SK-N-SH treated with all-trans-retinoic acid at 6 μM for 48 hours (cell line): ENCODE measurements at regions not wholly inside any gene's neighbourhood (a gene's known extent, or its start where the extent isn't known, plus 50 kb on each side); places are given as distances from the start of the nearest gene placed in this dataset.
"Not testable (repeated sequence)": the region's sequence is repeated elsewhere in the genome, so short reads cannot be mapped to it uniquely, and the experiment has no call there.

Source experiments
- ATAC-seq: fragments of 200-7000 bp; cut with Tn5 transposase; 3 replicates; pipeline ENCODE4 v1.9.1; 2020; ENCODE audit warnings: mild to moderate bottlenecking, moderate library complexity
- ARNTL ChIP-seq: fragments of 450-650 bp; formaldehyde crosslinking; IDR thresholded peaks from 2 replicates; pipeline ENCODE4 v1.5.0; 2020; ENCODE audit warnings: low read depth, mild to moderate bottlenecking, moderate library complexity, borderline replicate concordance
- BACH2 ChIP-seq: fragments of 250-450 bp; sonication (Bioruptor Pico); IDR thresholded peaks from 2 replicates; pipeline ENCODE4 v1.9.0; 2021; ENCODE audit warnings: mild to moderate bottlenecking, borderline replicate concordance
- CSDC2 ChIP-seq: fragments of 250-450 bp; sonication (Bioruptor Pico); IDR thresholded peaks from 2 replicates; pipeline ENCODE4 v1.5.0; 2020; ENCODE audit warnings: mild to moderate bottlenecking, moderate library complexity
- ESRRG ChIP-seq: fragments of 250-450 bp; sonication (Bioruptor Pico); IDR thresholded peaks from 2 replicates; pipeline ENCODE4 v1.6.1; 2021; ENCODE audit warnings: mild to moderate bottlenecking
- GLIS3 ChIP-seq: fragments of 250-450 bp; sonication (Bioruptor Pico); IDR thresholded peaks from 2 replicates; pipeline ENCODE4 v1.5.0; 2020; ENCODE audit warnings: mild to moderate bottlenecking, moderate library complexity
- ISL1 ChIP-seq: fragments of 250-450 bp; sonication (Bioruptor Pico); IDR thresholded peaks from 2 replicates; pipeline ENCODE4 v2.1.2; 2022; ENCODE audit warnings: mild to moderate bottlenecking, moderate library complexity
- OSR1 ChIP-seq: fragments of 250-450 bp; sonication (Bioruptor Pico); IDR thresholded peaks from 2 replicates; pipeline ENCODE4 v1.8.0; 2022; ENCODE audit warnings: moderate library complexity, mild to moderate bottlenecking, inconsistent platforms
- PPARA ChIP-seq: fragments of 250-450 bp; sonication (Bioruptor Pico); IDR thresholded peaks from 2 replicates; pipeline ENCODE4 v1.5.0; 2020; ENCODE audit warnings: mild to moderate bottlenecking, borderline replicate concordance
- TCF4 ChIP-seq: fragments of 250-450 bp; sonication (Bioruptor Pico); IDR thresholded peaks from 2 replicates; pipeline ENCODE4 v1.8.0; 2021; ENCODE audit warnings: mild to moderate bottlenecking, moderate library complexity, borderline replicate concordance
- TOX ChIP-seq: fragments of 250-450 bp; sonication (Bioruptor Pico); IDR thresholded peaks from 2 replicates; pipeline ENCODE4 v1.8.0; 2021; ENCODE audit warnings: mild to moderate bottlenecking, moderate library complexity, borderline replicate concordance
- ZC3H10 ChIP-seq: fragments of 250-450 bp; sonication (Bioruptor Pico); IDR thresholded peaks from 2 replicates; pipeline ENCODE4 v1.5.1; 2021; ENCODE audit warnings: mild to moderate bottlenecking, moderate library complexity
- ZFP3 ChIP-seq: fragments of 250-450 bp; sonication (Bioruptor Pico); IDR thresholded peaks from 2 replicates; pipeline ENCODE4 v1.5.0; 2020; ENCODE audit warnings: mild to moderate bottlenecking, moderate library complexity
- ZFP30 ChIP-seq: fragments of 450-650 bp; formaldehyde crosslinking; IDR thresholded peaks from 2 replicates; pipeline ENCODE4 v1.5.0; 2022; ENCODE audit warnings: mild to moderate bottlenecking, moderate library complexity
- ZNF565 ChIP-seq: fragments of 450-650 bp; formaldehyde crosslinking; conservative IDR thresholded peaks from 2 replicates; pipeline ENCODE4 v1.5.0; 2020; ENCODE audit warnings: low read depth, mild to moderate bottlenecking, moderate library complexity
- ZNF70 ChIP-seq: fragments of 450-650 bp; formaldehyde crosslinking; IDR thresholded peaks from 2 replicates; pipeline ENCODE4 v1.5.0; 2020; ENCODE audit warnings: mild to moderate bottlenecking, moderate library complexity
- ZNF8 ChIP-seq: fragments of 450-650 bp; formaldehyde crosslinking; IDR thresholded peaks from 2 replicates; pipeline ENCODE4 v1.5.0; 2020; ENCODE audit warnings: mild to moderate bottlenecking, moderate library complexity
- TF ChIP-seq, protein P1 (sequence below): fragments of 250-450 bp; sonication (Bioruptor Pico); IDR thresholded peaks from 2 replicates; pipeline ENCODE4 v1.8.0; 2020; ENCODE audit warnings: mild to moderate bottlenecking, moderate library complexity, borderline replicate concordance
- TF ChIP-seq, protein P2 (sequence below): fragments of 250-450 bp; sonication (Bioruptor Pico); IDR thresholded peaks from 2 replicates; pipeline ENCODE4 v1.5.1; 2020; ENCODE audit warnings: low read depth, mild to moderate bottlenecking, moderate library complexity
- TF ChIP-seq, protein P3 (sequence below): fragments of 250-450 bp; sonication (Bioruptor Pico); IDR thresholded peaks from 2 replicates; pipeline ENCODE4 v1.5.1; 2021; ENCODE audit warnings: mild to moderate bottlenecking, moderate library complexity
- TF ChIP-seq, protein P4 (sequence below): fragments of 250-450 bp; sonication (Bioruptor Pico); IDR thresholded peaks from 2 replicates; pipeline ENCODE4 v1.8.0; 2021; ENCODE audit warnings: low read depth, mild to moderate bottlenecking, moderate library complexity, borderline replicate concordance
- TF ChIP-seq, protein P5 (sequence below): fragments of 250-450 bp; sonication (Bioruptor Pico); IDR thresholded peaks from 2 replicates; pipeline ENCODE4 v1.5.0; 2020; ENCODE audit warnings: mild to moderate bottlenecking, moderate library complexity

DNA sequence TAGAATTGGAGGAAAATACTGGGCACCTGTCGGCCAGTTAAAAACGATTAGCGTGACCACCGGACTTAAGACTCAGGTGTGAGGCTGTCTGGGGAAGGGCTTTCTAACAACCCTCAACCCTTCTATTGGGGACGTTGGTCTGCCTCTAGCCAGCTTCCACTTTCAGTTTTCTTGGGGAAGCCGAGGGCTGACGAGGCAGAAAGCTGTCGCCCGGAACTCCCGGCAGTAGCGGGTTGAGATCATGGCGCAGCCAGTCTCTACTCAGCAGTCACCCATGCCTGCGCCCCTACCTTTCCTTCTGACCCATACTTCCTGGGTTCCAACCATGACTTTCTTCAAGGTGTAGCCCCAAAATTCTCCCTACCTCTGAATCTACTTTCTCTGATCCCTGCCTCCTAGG is 1424.1 kb downstream of the SLITRK1 start:
- no peak for ATAC-seq
- TF ChIP-seq ZNF70 (CRISPR knock-in tag): no peak
- TF ChIP-seq, protein P1, sequence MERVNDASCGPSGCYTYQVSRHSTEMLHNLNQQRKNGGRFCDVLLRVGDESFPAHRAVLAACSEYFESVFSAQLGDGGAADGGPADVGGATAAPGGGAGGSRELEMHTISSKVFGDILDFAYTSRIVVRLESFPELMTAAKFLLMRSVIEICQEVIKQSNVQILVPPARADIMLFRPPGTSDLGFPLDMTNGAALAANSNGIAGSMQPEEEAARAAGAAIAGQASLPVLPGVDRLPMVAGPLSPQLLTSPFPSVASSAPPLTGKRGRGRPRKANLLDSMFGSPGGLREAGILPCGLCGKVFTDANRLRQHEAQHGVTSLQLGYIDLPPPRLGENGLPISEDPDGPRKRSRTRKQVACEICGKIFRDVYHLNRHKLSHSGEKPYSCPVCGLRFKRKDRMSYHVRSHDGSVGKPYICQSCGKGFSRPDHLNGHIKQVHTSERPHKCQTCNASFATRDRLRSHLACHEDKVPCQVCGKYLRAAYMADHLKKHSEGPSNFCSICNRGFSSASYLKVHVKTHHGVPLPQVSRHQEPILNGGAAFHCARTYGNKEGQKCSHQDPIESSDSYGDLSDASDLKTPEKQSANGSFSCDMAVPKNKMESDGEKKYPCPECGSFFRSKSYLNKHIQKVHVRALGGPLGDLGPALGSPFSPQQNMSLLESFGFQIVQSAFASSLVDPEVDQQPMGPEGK (CRISPR knock-in tag): no peak
- TF ChIP-seq, protein P2, sequence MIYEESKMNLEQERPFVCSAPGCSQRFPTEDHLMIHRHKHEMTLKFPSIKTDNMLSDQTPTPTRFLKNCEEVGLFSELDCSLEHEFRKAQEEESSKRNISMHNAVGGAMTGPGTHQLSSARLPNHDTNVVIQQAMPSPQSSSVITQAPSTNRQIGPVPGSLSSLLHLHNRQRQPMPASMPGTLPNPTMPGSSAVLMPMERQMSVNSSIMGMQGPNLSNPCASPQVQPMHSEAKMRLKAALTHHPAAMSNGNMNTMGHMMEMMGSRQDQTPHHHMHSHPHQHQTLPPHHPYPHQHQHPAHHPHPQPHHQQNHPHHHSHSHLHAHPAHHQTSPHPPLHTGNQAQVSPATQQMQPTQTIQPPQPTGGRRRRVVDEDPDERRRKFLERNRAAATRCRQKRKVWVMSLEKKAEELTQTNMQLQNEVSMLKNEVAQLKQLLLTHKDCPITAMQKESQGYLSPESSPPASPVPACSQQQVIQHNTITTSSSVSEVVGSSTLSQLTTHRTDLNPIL (CRISPR knock-in tag): no peak
- no peak for TF ChIP-seq ISL1
- no peak for TF ChIP-seq TOX
- no peak for TF ChIP-seq CSDC2 (CRISPR knock-in tag)
- no peak for TF ChIP-seq ESRRG (CRISPR knock-in tag)
- TF ChIP-seq, protein P3, sequence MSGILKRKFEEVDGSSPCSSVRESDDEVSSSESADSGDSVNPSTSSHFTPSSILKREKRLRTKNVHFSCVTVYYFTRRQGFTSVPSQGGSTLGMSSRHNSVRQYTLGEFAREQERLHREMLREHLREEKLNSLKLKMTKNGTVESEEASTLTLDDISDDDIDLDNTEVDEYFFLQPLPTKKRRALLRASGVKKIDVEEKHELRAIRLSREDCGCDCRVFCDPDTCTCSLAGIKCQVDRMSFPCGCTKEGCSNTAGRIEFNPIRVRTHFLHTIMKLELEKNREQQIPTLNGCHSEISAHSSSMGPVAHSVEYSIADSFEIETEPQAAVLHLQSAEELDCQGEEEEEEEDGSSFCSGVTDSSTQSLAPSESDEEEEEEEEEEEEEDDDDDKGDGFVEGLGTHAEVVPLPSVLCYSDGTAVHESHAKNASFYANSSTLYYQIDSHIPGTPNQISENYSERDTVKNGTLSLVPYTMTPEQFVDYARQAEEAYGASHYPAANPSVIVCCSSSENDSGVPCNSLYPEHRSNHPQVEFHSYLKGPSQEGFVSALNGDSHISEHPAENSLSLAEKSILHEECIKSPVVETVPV (CRISPR knock-in tag): no peak

DNA sequence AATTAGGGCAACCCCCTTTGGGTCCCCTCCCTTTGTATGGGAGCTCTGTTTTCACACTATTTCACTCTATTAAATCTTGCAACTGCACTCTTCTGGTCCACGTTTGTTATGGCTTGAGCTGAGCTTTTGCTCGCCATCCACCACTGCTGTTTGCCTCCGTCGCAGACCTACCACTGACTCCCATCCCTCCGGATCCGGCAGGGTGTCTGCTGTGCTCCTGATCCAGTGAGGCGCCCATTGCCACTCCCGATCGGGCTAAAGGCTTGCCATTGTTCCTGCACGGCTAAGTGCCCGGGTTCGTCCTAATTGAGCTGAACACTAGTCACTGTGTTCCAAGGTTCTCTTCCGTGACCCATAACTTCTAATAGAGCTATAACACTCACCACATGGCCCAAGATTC is 1424.7 kb downstream of the SLITRK1 start:
- not testable (repeated sequence) for ATAC-seq

DNA sequence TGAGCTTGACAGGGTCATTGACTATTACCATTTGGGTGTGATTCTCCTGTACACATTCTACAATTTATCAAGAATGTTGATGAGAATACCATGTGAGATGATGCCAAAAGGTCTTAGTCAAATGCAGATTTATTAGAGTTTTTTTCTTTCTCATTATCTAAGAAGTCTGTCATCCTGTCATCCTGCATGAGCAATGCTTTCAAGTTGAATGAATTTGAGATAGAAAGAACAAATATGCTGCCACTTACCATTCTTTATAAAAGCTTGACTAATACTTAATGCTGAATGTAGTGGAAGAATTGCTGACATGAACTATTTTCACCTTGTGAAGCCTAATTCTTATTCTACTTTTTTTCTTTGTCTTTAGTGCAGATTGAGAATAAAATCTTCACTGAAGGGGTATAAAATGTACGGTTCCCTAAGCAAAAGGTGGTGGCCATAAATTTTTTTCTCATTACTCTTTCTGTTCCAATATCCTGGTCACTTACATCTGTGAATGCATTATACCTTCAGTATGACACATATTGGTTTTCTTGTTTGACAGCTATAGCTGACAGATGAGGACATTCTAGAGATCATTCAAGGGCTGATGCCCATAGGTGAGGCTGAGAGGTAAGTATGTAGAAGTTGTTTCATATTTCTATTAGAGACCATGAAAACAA is 1434.7 kb downstream of the SLITRK1 start:
- TF ChIP-seq GLIS3 (CRISPR knock-in tag) (no peak), OSR1 (no peak), ESRRG (CRISPR knock-in tag) (no peak), TCF4 (CRISPR knock-in tag) (no peak), ZNF565 (CRISPR knock-in tag) (no peak), ZFP30 (no peak), ISL1 (no peak), CSDC2 (CRISPR knock-in tag) (no peak), ZFP3 (CRISPR knock-in tag) (no peak), PPARA (no peak), TOX (no peak), ZNF8 (CRISPR knock-in tag) (no peak), ZC3H10 (no peak), BACH2 (CRISPR knock-in tag) (no peak), ARNTL (CRISPR knock-in tag) (no peak)
- TF ChIP-seq, protein P3 (CRISPR knock-in tag): no peak
- TF ChIP-seq, protein P4, sequence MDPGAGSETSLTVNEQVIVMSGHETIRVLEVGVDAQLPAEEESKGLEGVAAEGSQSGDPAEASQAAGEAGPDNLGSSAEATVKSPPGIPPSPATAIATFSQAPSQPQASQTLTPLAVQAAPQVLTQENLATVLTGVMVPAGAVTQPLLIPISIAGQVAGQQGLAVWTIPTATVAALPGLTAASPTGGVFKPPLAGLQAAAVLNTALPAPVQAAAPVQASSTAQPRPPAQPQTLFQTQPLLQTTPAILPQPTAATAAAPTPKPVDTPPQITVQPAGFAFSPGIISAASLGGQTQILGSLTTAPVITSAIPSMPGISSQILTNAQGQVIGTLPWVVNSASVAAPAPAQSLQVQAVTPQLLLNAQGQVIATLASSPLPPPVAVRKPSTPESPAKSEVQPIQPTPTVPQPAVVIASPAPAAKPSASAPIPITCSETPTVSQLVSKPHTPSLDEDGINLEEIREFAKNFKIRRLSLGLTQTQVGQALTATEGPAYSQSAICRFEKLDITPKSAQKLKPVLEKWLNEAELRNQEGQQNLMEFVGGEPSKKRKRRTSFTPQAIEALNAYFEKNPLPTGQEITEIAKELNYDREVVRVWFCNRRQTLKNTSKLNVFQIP: no peak
- TF ChIP-seq, protein P5, sequence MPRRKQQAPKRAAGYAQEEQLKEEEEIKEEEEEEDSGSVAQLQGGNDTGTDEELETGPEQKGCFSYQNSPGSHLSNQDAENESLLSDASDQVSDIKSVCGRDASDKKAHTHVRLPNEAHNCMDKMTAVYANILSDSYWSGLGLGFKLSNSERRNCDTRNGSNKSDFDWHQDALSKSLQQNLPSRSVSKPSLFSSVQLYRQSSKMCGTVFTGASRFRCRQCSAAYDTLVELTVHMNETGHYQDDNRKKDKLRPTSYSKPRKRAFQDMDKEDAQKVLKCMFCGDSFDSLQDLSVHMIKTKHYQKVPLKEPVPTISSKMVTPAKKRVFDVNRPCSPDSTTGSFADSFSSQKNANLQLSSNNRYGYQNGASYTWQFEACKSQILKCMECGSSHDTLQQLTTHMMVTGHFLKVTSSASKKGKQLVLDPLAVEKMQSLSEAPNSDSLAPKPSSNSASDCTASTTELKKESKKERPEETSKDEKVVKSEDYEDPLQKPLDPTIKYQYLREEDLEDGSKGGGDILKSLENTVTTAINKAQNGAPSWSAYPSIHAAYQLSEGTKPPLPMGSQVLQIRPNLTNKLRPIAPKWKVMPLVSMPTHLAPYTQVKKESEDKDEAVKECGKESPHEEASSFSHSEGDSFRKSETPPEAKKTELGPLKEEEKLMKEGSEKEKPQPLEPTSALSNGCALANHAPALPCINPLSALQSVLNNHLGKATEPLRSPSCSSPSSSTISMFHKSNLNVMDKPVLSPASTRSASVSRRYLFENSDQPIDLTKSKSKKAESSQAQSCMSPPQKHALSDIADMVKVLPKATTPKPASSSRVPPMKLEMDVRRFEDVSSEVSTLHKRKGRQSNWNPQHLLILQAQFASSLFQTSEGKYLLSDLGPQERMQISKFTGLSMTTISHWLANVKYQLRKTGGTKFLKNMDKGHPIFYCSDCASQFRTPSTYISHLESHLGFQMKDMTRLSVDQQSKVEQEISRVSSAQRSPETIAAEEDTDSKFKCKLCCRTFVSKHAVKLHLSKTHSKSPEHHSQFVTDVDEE (CRISPR knock-in tag): no peak
- TF ChIP-seq, protein P2 (CRISPR knock-in tag): no peak
- no peak for ATAC-seq
